Hepatocyte (in vitro differentiated cells): ENCODE measurements at regions not wholly inside any gene's neighbourhood (a gene's known extent, or its start where the extent isn't known, plus 50 kb on each side); places are given as distances from the start of the nearest gene placed in this dataset.
"Not testable (repeated sequence)": the region's sequence is repeated elsewhere in the genome, so short reads cannot be mapped to it uniquely, and the experiment has no call there.

Experiments used
- DNase-seq: peaks from one replicate; pipeline ENCODE4 v3.0.0-alpha.2; 2016; ENCODE audit warnings: low spot score
- H2AFZ ChIP-seq: fragments of 200-600 bp; sonication (generic); 2 replicates; pipeline ENCODE4 v1.6.0; 2016; ENCODE audit warnings: antibody characterized with exemption, mild to moderate bottlenecking
- H3K27ac ChIP-seq: fragments of 200-600 bp; sonication (generic); 2 replicates; pipeline ENCODE4 v1.5.1; 2016; ENCODE audit warnings: mild to moderate bottlenecking
- H3K27me3 ChIP-seq: fragments of 200-600 bp; sonication (generic); 2 replicates; pipeline ENCODE4 v1.6.1; 2016
- H3K36me3 ChIP-seq: fragments of 200-600 bp; sonication (generic); replicated peaks from 2 replicates; pipeline ENCODE4 v1.5.1; 2016; ENCODE audit warnings: low read depth; ENCODE audit not compliant: insufficient read depth
- H3K4me1 ChIP-seq: fragments of 200-600 bp; sonication (generic); 2 replicates; pipeline ENCODE4 v1.5.1; 2016; ENCODE audit warnings: mild to moderate bottlenecking, moderate library complexity; ENCODE audit not compliant: insufficient read depth
- H3K4me2 ChIP-seq: fragments of 200-600 bp; sonication (generic); 2 replicates; pipeline ENCODE4 v1.6.0; 2016
- H3K4me3 ChIP-seq: fragments of 200-600 bp; sonication (generic); 2 replicates; pipeline ENCODE4 v1.5.1; 2016; ENCODE audit warnings: mild to moderate bottlenecking
- H3K79me2 ChIP-seq: fragments of 200-600 bp; sonication (generic); 2 replicates; pipeline ENCODE4 v1.6.0; 2017; ENCODE audit warnings: mild to moderate bottlenecking
- H3K9me2 ChIP-seq: fragments of 200-600 bp; sonication (generic); replicated peaks from 2 replicates; pipeline ENCODE4 v1.6.0; 2017; ENCODE audit warnings: mild to moderate bottlenecking; ENCODE audit not compliant: insufficient read depth
- H3K9me3 ChIP-seq: fragments of 200-600 bp; sonication (generic); 2 replicates; pipeline ENCODE4 v1.5.1; 2016; ENCODE audit warnings: low read depth, mild to moderate bottlenecking
- H4K20me1 ChIP-seq: fragments of 200-600 bp; sonication (generic); 2 replicates; pipeline ENCODE4 v1.6.0; 2016; ENCODE audit warnings: mild to moderate bottlenecking; ENCODE audit not compliant: insufficient read depth, poor library complexity, severe bottlenecking
- CTCF ChIP-seq: fragments of 200-600 bp; sonication (generic); IDR thresholded peaks from 2 replicates; pipeline ENCODE4 v1.5.1; 2016; ENCODE audit warnings: antibody characterized with exemption, mild to moderate bottlenecking; ENCODE audit not compliant: poor library complexity
- EZH2 ChIP-seq: fragments of 200-600 bp; sonication (generic); IDR thresholded peaks from 2 replicates; pipeline ENCODE4 v1.6.1; 2016; ENCODE audit warnings: antibody characterized with exemption, mild to moderate bottlenecking, borderline replicate concordance
- EZH2phosphoT487 ChIP-seq: fragments of 200-600 bp; sonication (generic); IDR thresholded peaks from one replicate; pipeline ENCODE4 v1.6.1; 2018; ENCODE audit warnings: antibody characterized with exemption, mild to moderate bottlenecking, low read depth, moderate library complexity; ENCODE audit not compliant: unreplicated experiment, severe bottlenecking
- WGBS: methylation state at CpG from one replicate; pipeline ENCODE4 v1.1.6; 2016; ENCODE audit warnings: low lambda C conversion rate; ENCODE audit errors: missing lambda C conversion rate; 5-methylcytosine and 5-hydroxymethylcytosine counted together

GRCh38 chr4:81589262-81589661, 117.6 kb upstream of the RASGEF1B start:
- Histone ChIP-seq H3K4me2 (no peak overlapping the region), H3K36me3 (no peaks in the 10 kb centered on the region), H4K20me1 (no peaks in the 10 kb centered on the region), H3K9me3 (no peaks in the 10 kb centered on the region), H2AFZ (no peak overlapping the region), H3K27me3 (no peaks in the 10 kb centered on the region), H3K27ac (no peak overlapping the region), H3K9me2 (no peaks in the 10 kb centered on the region), H3K4me1 (peaks cover 4% of the 10 kb centered on the region), H3K79me2 (no peaks in the 10 kb centered on the region), H3K4me3 (no peak overlapping the region)
- no peak for DNase-seq
- TF ChIP-seq CTCF = no peak
- no peak for TF ChIP-seq EZH2phosphoT487
- TF ChIP-seq EZH2 = no peak
- WGBS = 93% methylated on average over 1 of the region's 1 CpG

GRCh38 chr4:81586706-81587105, 115.0 kb upstream of the RASGEF1B start:
- no peak overlapping the region for H3K4me2 ChIP-seq
- TF ChIP-seq CTCF (no peak), EZH2phosphoT487 (no peak), EZH2 (no peak)
- 97% methylated on average over 3 of the region's 3 CpGs for WGBS

GRCh38 chr4:81580994-81581374, 109.3 kb upstream of the RASGEF1B start:
- not testable (repeated sequence) for H3K27ac ChIP-seq, H3K79me2 ChIP-seq, DNase-seq, H3K9me2 ChIP-seq, H3K4me3 ChIP-seq, H2AFZ ChIP-seq, H4K20me1 ChIP-seq, H3K27me3 ChIP-seq, H3K36me3 ChIP-seq, H3K4me2 ChIP-seq, H3K4me1 ChIP-seq, H3K9me3 ChIP-seq
- 91% methylated on average over 3 of the region's 3 CpGs for WGBS

More at GRCh38 chr4:81586706-81587105, 115.0 kb upstream of the RASGEF1B start:
- Histone ChIP-seq H3K9me3 (no peaks in the 10 kb centered on the region), H3K36me3 (no peaks in the 10 kb centered on the region), H4K20me1 (no peaks in the 10 kb centered on the region), H3K27ac (no peak overlapping the region), H3K4me3 (no peak overlapping the region), H3K27me3 (no peaks in the 10 kb centered on the region), H3K4me1 (no peaks in the 10 kb centered on the region), H3K9me2 (no peaks in the 10 kb centered on the region), H2AFZ (no peak overlapping the region), H3K79me2 (no peaks in the 10 kb centered on the region)
- no peak for DNase-seq

- H3K36me3 ChIP-seq = no peaks in the 10 kb centered on the region
Measured at GRCh38 chr4:81580346-81580993, 108.8 kb upstream of the RASGEF1B start.

More at GRCh38 chr4:81580346-81580993, 108.8 kb upstream of the RASGEF1B start:
- H2AFZ ChIP-seq = no peak overlapping the region
- H3K27me3 ChIP-seq = no peaks in the 10 kb centered on the region
- H3K9me3 ChIP-seq = no peaks in the 10 kb centered on the region
- H3K79me2 ChIP-seq = no peaks in the 10 kb centered on the region
- no peaks in the 10 kb centered on the region for H4K20me1 ChIP-seq
- H3K4me3 ChIP-seq = no peak overlapping the region
- 96% methylated on average over 25 of the region's 26 CpGs for WGBS
- H3K27ac ChIP-seq = no peak overlapping the region
- H3K9me2 ChIP-seq = no peaks in the 10 kb centered on the region
- no peak for TF ChIP-seq EZH2phosphoT487
- no peak for TF ChIP-seq EZH2
- no peak for TF ChIP-seq CTCF
- H3K4me1 ChIP-seq = no peaks in the 10 kb centered on the region
- H3K4me2 ChIP-seq = no peak overlapping the region
- no peak for DNase-seq
